Neural cell (in vitro differentiated cells): ENCODE measurements at regions not wholly inside any gene's neighbourhood (a gene's known extent, or its start where the extent isn't known, plus 50 kb on each side); places are given as distances from the start of the nearest gene placed in this dataset.

Source experiments
- H2AFZ ChIP-seq: fragments of 200-600, 300-800 bp; sonication (generic), shearing (Covaris generic); 2 replicates; pipeline ENCODE4 v1.6.0; 2014; ENCODE audit warnings: low read depth, mild to moderate bottlenecking, antibody characterized with exemption, low read length, moderate library complexity
- H3F3A ChIP-seq: fragments of 200-600 bp; shearing (Covaris generic); 2 replicates; pipeline ENCODE4 v1.6.1; 2016; ENCODE audit warnings: mild to moderate bottlenecking, moderate library complexity, mixed read lengths, antibody characterized with exemption, low read length; ENCODE audit not compliant: insufficient read depth, poor library complexity, severe bottlenecking
- H3K27ac ChIP-seq: fragments of 200-600, 300-800 bp; sonication (generic), shearing (Covaris generic); 2 replicates; pipeline ENCODE4 v1.5.1; 2014; ENCODE audit warnings: mild to moderate bottlenecking, low read length, moderate library complexity
- H3K27me3 ChIP-seq: fragments of 300-800, 200-600 bp; sonication (generic), shearing (Covaris generic); 2 replicates; pipeline ENCODE4 v1.6.0; 2014; ENCODE audit warnings: mild to moderate bottlenecking, low read depth, low read length, moderate library complexity; ENCODE audit not compliant: insufficient read depth
- H3K36me3 ChIP-seq: fragments of 300-800, 200-600 bp; sonication (generic), shearing (Covaris generic); 2 replicates; pipeline ENCODE4 v1.5.1; 2014; ENCODE audit warnings: mild to moderate bottlenecking, antibody characterized with exemption, low read length, moderate library complexity; ENCODE audit not compliant: insufficient read depth
- H3K4me2 ChIP-seq: fragments of 300-800, 200-600 bp; sonication (generic), shearing (Covaris generic); 2 replicates; pipeline ENCODE4 v1.6.0; 2014; ENCODE audit warnings: mild to moderate bottlenecking, low read length
- H3K4me3 ChIP-seq: fragments of 300-800, 200-600 bp; sonication (generic), shearing (Covaris generic); 2 replicates; pipeline ENCODE4 v1.5.1; 2014; ENCODE audit warnings: mild to moderate bottlenecking, low read length, moderate library complexity
- H3K79me2 ChIP-seq: fragments of 200-600 bp; shearing (Covaris generic); replicated peaks from 2 replicates; pipeline ENCODE4 v1.6.0; 2014; ENCODE audit warnings: mild to moderate bottlenecking, low read length, moderate library complexity; ENCODE audit not compliant: insufficient read depth
- H3K9ac ChIP-seq: fragments of 300-800, 200-600 bp; sonication (generic), shearing (Covaris generic); 2 replicates; pipeline ENCODE4 v1.6.1; 2016; ENCODE audit warnings: mild to moderate bottlenecking, low read length, mixed read lengths
- H3K9me2 ChIP-seq: fragments of 200-600 bp; shearing (Covaris generic); 2 replicates; pipeline ENCODE4 v1.6.1; 2016; ENCODE audit warnings: mild to moderate bottlenecking, low read length, mixed read lengths; ENCODE audit not compliant: insufficient read depth
- H3K9me3 ChIP-seq: fragments of 200-600, 300-800 bp; sonication (generic), shearing (Covaris generic); 2 replicates; pipeline ENCODE4 v1.6.1; 2016; ENCODE audit warnings: mild to moderate bottlenecking, mixed run types, low read length, moderate library complexity, mixed read lengths
- H4K20me1 ChIP-seq: fragments of 200-600 bp; shearing (Covaris generic); 2 replicates; pipeline ENCODE4 v1.6.1; 2016; ENCODE audit warnings: mild to moderate bottlenecking, mixed run types; ENCODE audit not compliant: insufficient read depth
- CTCF ChIP-seq: fragments of 450-650 bp; IDR thresholded peaks from 2 replicates; pipeline ENCODE4 v1.5.1; 2014; ENCODE audit warnings: antibody characterized with exemption, mild to moderate bottlenecking, moderate library complexity; ENCODE audit not compliant: poor library complexity, severe bottlenecking
- EP300 ChIP-seq: fragments of 450-650 bp; conservative IDR thresholded peaks from 2 replicates; pipeline ENCODE4 v1.6.1; 2014; ENCODE audit warnings: antibody characterized with exemption, mild to moderate bottlenecking, moderate library complexity; ENCODE audit not compliant: poor library complexity, severe bottlenecking
- EZH2 ChIP-seq: fragments of 200-600, 300-800 bp; shearing (Covaris generic), sonication (generic); IDR thresholded peaks from 2 replicates; pipeline ENCODE4 v1.6.1; 2014; ENCODE audit warnings: antibody characterized with exemption, low read length, borderline replicate concordance, mild to moderate bottlenecking; ENCODE audit not compliant: insufficient read depth, poor library complexity, severe bottlenecking
- MXI1 ChIP-seq: fragments of 450-650 bp; conservative IDR thresholded peaks from 2 replicates; pipeline ENCODE4 v1.6.1; 2014; ENCODE audit warnings: antibody characterized with exemption, mild to moderate bottlenecking; ENCODE audit not compliant: poor library complexity, severe bottlenecking
- POLR2AphosphoS5 ChIP-seq: IDR thresholded peaks from 2 replicates; pipeline ENCODE4 v1.6.1; 2012
- RAD21 ChIP-seq: fragments of 450-650 bp; conservative IDR thresholded peaks from 2 replicates; pipeline ENCODE4 v1.6.1; 2014; ENCODE audit warnings: antibody characterized with exemption, mild to moderate bottlenecking, moderate library complexity
- REST ChIP-seq: IDR thresholded peaks from 2 replicates; pipeline ENCODE4 v1.6.1; 2012; ENCODE audit warnings: borderline replicate concordance
- SMC3 ChIP-seq: fragments of 450-650 bp; conservative IDR thresholded peaks from 2 replicates; pipeline ENCODE4 v1.6.1; 2014; ENCODE audit warnings: antibody characterized with exemption, mild to moderate bottlenecking, moderate library complexity; ENCODE audit not compliant: poor library complexity
- TAF1 ChIP-seq: IDR thresholded peaks from 2 replicates; pipeline ENCODE4 v1.6.1; 2012; ENCODE audit warnings: low read depth

GRCh38 chr6:41475164-41475563 is 71.0 kb upstream of the FOXP4 start:
- no peaks in the 10 kb centered on the region for H3K9me3 ChIP-seq
- H3K79me2 ChIP-seq: no peaks in the 10 kb centered on the region
- peaks cover 16% of the 10 kb centered on the region for H3K27me3 ChIP-seq
- no peak overlapping the region for H3K27ac ChIP-seq
- TF ChIP-seq REST (no peak), MXI1 (no peak), RAD21 (no peak), EZH2 (no peak), EP300 (no peak), TAF1 (no peak), SMC3 (no peak), POLR2AphosphoS5 (no peak), CTCF (no peak)
- H3K4me2 ChIP-seq: no peak overlapping the region
- H3K4me3 ChIP-seq: no peak overlapping the region
- H2AFZ ChIP-seq: no peak overlapping the region
- H3F3A ChIP-seq: no peaks in the 10 kb centered on the region
- H3K9me2 ChIP-seq: no peaks in the 10 kb centered on the region
- H3K9ac ChIP-seq: no peak overlapping the region
- no peaks in the 10 kb centered on the region for H3K36me3 ChIP-seq
- no peaks in the 10 kb centered on the region for H4K20me1 ChIP-seq

GRCh38 chr6:41475737-41476357 is 70.3 kb upstream of the FOXP4 start:
- no peak overlapping the region for H2AFZ ChIP-seq
- H3K9me2 ChIP-seq: no peaks in the 10 kb centered on the region
- peaks cover 9% of the 10 kb centered on the region for H3K27me3 ChIP-seq
- H3K9me3 ChIP-seq: no peaks in the 10 kb centered on the region
- H3K79me2 ChIP-seq: no peaks in the 10 kb centered on the region
- H3K9ac ChIP-seq: no peak overlapping the region
- no peaks in the 10 kb centered on the region for H4K20me1 ChIP-seq
- H3K4me3 ChIP-seq: no peak overlapping the region
- no peaks in the 10 kb centered on the region for H3K36me3 ChIP-seq
- H3K27ac ChIP-seq: no peak overlapping the region
- TF ChIP-seq REST (no peak), RAD21 (no peak), POLR2AphosphoS5 (no peak), TAF1 (no peak), EZH2 (no peak), CTCF (no peak), SMC3 (no peak), MXI1 (no peak), EP300 (no peak)
- H3F3A ChIP-seq: no peaks in the 10 kb centered on the region
- no peak overlapping the region for H3K4me2 ChIP-seq
